ENCODE measurements at regions not wholly inside any gene's neighbourhood (a gene's known extent, or its start where the extent isn't known, plus 50 kb on each side); places are given as distances from the start of the nearest gene placed in this dataset.

GRCh38 chr3:17967953-17968607 lies 225.6 kb upstream of the TBC1D5 start:
- TF ChIP-seq, protein P1, sequence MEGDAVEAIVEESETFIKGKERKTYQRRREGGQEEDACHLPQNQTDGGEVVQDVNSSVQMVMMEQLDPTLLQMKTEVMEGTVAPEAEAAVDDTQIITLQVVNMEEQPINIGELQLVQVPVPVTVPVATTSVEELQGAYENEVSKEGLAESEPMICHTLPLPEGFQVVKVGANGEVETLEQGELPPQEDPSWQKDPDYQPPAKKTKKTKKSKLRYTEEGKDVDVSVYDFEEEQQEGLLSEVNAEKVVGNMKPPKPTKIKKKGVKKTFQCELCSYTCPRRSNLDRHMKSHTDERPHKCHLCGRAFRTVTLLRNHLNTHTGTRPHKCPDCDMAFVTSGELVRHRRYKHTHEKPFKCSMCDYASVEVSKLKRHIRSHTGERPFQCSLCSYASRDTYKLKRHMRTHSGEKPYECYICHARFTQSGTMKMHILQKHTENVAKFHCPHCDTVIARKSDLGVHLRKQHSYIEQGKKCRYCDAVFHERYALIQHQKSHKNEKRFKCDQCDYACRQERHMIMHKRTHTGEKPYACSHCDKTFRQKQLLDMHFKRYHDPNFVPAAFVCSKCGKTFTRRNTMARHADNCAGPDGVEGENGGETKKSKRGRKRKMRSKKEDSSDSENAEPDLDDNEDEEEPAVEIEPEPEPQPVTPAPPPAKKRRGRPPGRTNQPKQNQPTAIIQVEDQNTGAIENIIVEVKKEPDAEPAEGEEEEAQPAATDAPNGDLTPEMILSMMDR (conservative IDR thresholded peaks at IDR 0.05; ENCODE audit: low read depth in 2 of 2), result no peak
- TF ChIP-seq EZH2 (IDR thresholded peaks at IDR 0.05; ENCODE audit: low read depth, unreplicated experiment) (no peak), POLR2AphosphoS5 (IDR thresholded peaks at IDR 0.05; ENCODE audit: low read depth) (no peak), CREB1 (CRISPR knock-in tag; IDR thresholded peaks at IDR 0.05; ENCODE audit: low read depth) (no peak), REST (IDR thresholded peaks at IDR 0.05; ENCODE audit: unreplicated experiment) (no peak), NANOG (IDR thresholded peaks at IDR 0.05; ENCODE audit: borderline replicate concordance) (no peak), EZH2phosphoT487 (IDR thresholded peaks at IDR 0.05; ENCODE audit: unreplicated experiment) (no peak), JUNB (IDR thresholded peaks at IDR 0.05; ENCODE audit: unreplicated experiment) (no peak), STAT1 (IDR thresholded peaks at IDR 0.05; ENCODE audit: unreplicated experiment) (no peak), ZNF114 (CRISPR knock-in tag; IDR thresholded peaks at IDR 0.05) (no peak)
- TF ChIP-seq, protein P2, sequence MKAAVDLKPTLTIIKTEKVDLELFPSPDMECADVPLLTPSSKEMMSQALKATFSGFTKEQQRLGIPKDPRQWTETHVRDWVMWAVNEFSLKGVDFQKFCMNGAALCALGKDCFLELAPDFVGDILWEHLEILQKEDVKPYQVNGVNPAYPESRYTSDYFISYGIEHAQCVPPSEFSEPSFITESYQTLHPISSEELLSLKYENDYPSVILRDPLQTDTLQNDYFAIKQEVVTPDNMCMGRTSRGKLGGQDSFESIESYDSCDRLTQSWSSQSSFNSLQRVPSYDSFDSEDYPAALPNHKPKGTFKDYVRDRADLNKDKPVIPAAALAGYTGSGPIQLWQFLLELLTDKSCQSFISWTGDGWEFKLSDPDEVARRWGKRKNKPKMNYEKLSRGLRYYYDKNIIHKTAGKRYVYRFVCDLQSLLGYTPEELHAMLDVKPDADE (IDR thresholded peaks at IDR 0.05), result no peak
- TF ChIP-seq, protein P3, sequence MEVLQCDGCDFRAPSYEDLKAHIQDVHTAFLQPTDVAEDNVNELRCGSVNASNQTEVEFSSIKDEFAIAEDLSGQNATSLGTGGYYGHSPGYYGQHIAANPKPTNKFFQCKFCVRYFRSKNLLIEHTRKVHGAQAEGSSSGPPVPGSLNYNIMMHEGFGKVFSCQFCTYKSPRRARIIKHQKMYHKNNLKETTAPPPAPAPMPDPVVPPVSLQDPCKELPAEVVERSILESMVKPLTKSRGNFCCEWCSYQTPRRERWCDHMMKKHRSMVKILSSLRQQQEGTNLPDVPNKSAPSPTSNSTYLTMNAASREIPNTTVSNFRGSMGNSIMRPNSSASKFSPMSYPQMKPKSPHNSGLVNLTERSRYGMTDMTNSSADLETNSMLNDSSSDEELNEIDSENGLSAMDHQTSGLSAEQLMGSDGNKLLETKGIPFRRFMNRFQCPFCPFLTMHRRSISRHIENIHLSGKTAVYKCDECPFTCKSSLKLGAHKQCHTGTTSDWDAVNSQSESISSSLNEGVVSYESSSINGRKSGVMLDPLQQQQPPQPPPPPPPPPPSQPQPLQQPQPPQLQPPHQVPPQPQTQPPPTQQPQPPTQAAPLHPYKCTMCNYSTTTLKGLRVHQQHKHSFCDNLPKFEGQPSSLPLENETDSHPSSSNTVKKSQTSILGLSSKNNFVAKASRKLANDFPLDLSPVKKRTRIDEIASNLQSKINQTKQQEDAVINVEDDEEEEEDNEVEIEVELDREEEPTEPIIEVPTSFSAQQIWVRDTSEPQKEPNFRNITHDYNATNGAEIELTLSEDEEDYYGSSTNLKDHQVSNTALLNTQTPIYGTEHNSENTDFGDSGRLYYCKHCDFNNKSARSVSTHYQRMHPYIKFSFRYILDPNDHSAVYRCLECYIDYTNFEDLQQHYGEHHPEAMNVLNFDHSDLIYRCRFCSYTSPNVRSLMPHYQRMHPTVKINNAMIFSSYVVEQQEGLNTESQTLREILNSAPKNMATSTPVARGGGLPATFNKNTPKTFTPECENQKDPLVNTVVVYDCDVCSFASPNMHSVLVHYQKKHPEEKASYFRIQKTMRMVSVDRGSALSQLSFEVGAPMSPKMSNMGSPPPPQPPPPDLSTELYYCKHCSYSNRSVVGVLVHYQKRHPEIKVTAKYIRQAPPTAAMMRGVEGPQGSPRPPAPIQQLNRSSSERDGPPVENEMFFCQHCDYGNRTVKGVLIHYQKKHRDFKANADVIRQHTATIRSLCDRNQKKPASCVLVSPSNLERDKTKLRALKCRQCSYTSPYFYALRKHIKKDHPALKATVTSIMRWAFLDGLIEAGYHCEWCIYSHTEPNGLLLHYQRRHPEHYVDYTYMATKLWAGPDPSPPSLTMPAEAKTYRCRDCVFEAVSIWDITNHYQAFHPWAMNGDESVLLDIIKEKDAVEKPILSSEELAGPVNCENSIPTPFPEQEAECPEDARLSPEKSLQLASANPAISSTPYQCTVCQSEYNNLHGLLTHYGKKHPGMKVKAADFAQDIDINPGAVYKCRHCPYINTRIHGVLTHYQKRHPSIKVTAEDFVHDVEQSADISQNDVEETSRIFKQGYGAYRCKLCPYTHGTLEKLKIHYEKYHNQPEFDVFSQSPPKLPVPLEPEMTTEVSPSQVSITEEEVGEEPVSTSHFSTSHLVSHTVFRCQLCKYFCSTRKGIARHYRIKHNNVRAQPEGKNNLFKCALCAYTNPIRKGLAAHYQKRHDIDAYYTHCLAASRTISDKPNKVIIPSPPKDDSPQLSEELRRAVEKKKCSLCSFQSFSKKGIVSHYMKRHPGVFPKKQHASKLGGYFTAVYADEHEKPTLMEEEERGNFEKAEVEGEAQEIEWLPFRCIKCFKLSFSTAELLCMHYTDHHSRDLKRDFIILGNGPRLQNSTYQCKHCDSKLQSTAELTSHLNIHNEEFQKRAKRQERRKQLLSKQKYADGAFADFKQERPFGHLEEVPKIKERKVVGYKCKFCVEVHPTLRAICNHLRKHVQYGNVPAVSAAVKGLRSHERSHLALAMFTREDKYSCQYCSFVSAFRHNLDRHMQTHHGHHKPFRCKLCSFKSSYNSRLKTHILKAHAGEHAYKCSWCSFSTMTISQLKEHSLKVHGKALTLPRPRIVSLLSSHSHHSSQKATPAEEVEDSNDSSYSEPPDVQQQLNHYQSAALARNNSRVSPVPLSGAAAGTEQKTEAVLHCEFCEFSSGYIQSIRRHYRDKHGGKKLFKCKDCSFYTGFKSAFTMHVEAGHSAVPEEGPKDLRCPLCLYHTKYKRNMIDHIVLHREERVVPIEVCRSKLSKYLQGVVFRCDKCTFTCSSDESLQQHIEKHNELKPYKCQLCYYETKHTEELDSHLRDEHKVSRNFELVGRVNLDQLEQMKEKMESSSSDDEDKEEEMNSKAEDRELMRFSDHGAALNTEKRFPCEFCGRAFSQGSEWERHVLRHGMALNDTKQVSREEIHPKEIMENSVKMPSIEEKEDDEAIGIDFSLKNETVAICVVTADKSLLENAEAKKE (CRISPR knock-in tag; IDR thresholded peaks at IDR 0.05), result no peak
